Heart right ventricle (tissue), 16 donors: ENCODE measurements at regions not wholly inside any gene's neighbourhood (a gene's known extent, or its start where the extent isn't known, plus 50 kb on each side); places are given as distances from the start of the nearest gene placed in this dataset.

Experiments used
- ATAC-seq, 8 donors: fragments of 200-7000 bp; cut with Tn5 transposase; one replicate each; pipeline ENCODE4 v1.9.1; 2020; ENCODE audit warnings: mild to moderate bottlenecking in 8 of 8, moderate library complexity in 8 of 8, moderate number of reproducible peaks in 1 of 8
- DNase-seq, 2 donors: peaks; one replicate each; pipeline ENCODE4 v3.0.0-alpha.2; 2020
- H3K27ac ChIP-seq, 10 donors: fragments of 200-600 bp; sonication (generic) in 2 of 10; one replicate each; pipeline versions ENCODE4 v1.5.0 to v1.8.0; 2020 to 2022; ENCODE audit warnings: mild to moderate bottlenecking in 3 of 10
- H3K27me3 ChIP-seq, 7 donors: fragments of 200-600 bp; one replicate each; pipeline ENCODE4 v1.8.0; 2021 to 2022; ENCODE audit warnings: mild to moderate bottlenecking in 2 of 7
- H3K36me3 ChIP-seq, 9 donors: fragments of 200-600 bp; sonication (generic) in 1 of 9; one replicate each; pipeline versions ENCODE4 v1.5.0 to v1.8.0; 2020 to 2022; ENCODE audit warnings: mild to moderate bottlenecking in 2 of 9
- H3K4me1 ChIP-seq, 9 donors: fragments of 200-600 bp; sonication (generic) in 1 of 9; one replicate each; pipeline versions ENCODE4 v1.5.0 to v1.8.0; 2020 to 2022; ENCODE audit warnings: mild to moderate bottlenecking in 4 of 9
- H3K4me3 ChIP-seq, 10 donors: fragments of 200-600 bp; sonication (generic) in 2 of 10; one replicate each; pipeline versions ENCODE4 v1.5.0 to v1.8.0; 2020 to 2022; ENCODE audit warnings: mild to moderate bottlenecking in 7 of 10, moderate library complexity in 2 of 10
- H3K9me3 ChIP-seq, 11 donors: fragments of 200-600 bp in 10 of 11; sonication (generic) in 2 of 11; one replicate each; pipeline versions ENCODE4 v1.5.0 to v1.8.0; 2013 to 2022; ENCODE audit warnings: mild to moderate bottlenecking in 2 of 11, control low read depth in 1 of 11, moderate library complexity in 1 of 11
- CTCF ChIP-seq, 9 donors: fragments of 200-600 bp; sonication (generic) in 2 of 9; IDR thresholded peaks; one replicate each; pipeline versions ENCODE4 v1.5.0 to v1.8.0; 2021 to 2022; ENCODE audit warnings: antibody characterized with exemption in 9 of 9, mild to moderate bottlenecking in 5 of 9, moderate library complexity in 1 of 9
- WGBS, 2 donors: extraction: QIAGEN DNeasy Blood & Tissue Kit; methylation state at CpG; one replicate each; pipeline ENCODE4 v1.1.7; 2013; ENCODE audit warnings: inconsistent platforms in 1 of 2; 5-methylcytosine and 5-hydroxymethylcytosine counted together
- intact Hi-C, 10 donors: fragments of 100-400 bp; cut with DNase I; formaldehyde crosslinking; loops; one replicate each; pipeline versions ENCODE4 v1.11.1 to v1.14.2; 2022
- donor health status: Arrhythmogenic right ventricular cardiomyopathy.
- donor health status: ischemic (EF 13 %, LVEDD 7.1; RV severe dilation, severe dysfunction).
- donor health status: healthy with polysubstance abuse.
- donor health status: DM: no; HTN: yes; CAD: no.
- donor health status: DM: no; HTN: no; CAD: no.
- donor health status: ischemic (EF 25% LVEDD 6.9; RV normal size, moderate dysfunction).
- donor health status: ischemic (EF 25% LVEDD 5.7; RV mildly dilated, moderate dysfunction).
- donor health status: healthy.
- donor health status: DM: yes; HTN: yes; CAD: no.
- donor health status: Ischemic cardiomyopathy.
- donor health status: ischemic (EF 35%, LVEDD 5.7; RV mildly dilated, moderate dysfunction).
- donor health status: nonischemic (EF 11% LVEDD 7.7; RV severe dilation, severe dysfunction).
- donor health status: DM: yes; HTN: yes; CAD: no.
- donor health status: PGD.
- donor health status: ischemic (EF 29% LVEDD 5.4; RV normal size, mild dysfunction).
- donor health status: nonischemic (EF 23%, LVEDD 6.1; RV moderate dilation, normal function).

GRCh38 chr4:124943938-124944337 is 231.4 kb upstream of the ANKRD50 start:
- Histone ChIP-seq H3K27ac (no peak overlapping the region), H3K4me3 (no peak overlapping the region), H3K36me3 (no peaks in the 10 kb centered on the region), H3K27me3 (no peaks in the 10 kb centered on the region), H3K9me3 (no peaks in the 10 kb centered on the region), H3K4me1 (peaks cover 0 to 31% (median 19%) of the 10 kb centered on the region in 9 donors)
- intact Hi-C loops = loop anchor here in 3 of 10 donors (5.0 to 10.0 kb wide), 2 partner anchors 229 to 232 kb away; partner anchors contain the start of gene ANKRD50 (in 3 of the 3)
- DNase-seq (no peak), ATAC-seq (no peak)
- peak in 1 of 9 donors; percentile 11 for TF ChIP-seq CTCF (IDR thresholded peaks at IDR 0.05)
- WGBS, 2 donors = 91 to 95% methylated on average over 7 of the region's 7 CpGs

- Histone ChIP-seq H3K4me3 (no peak overlapping the region), H3K27me3 (no peaks in the 10 kb centered on the region), H3K4me1 (peaks cover 0 to 31% (median 19%) of the 10 kb centered on the region in 9 donors), H3K9me3 (no peaks in the 10 kb centered on the region), H3K27ac (no peak overlapping the region), H3K36me3 (no peaks in the 10 kb centered on the region)
- intact Hi-C loops = loop anchor here in 3 of 10 donors (5.0 to 10.0 kb wide), 2 partner anchors 229 to 231 kb away; partner anchors contain the start of gene ANKRD50 (in 3 of the 3)
- WGBS, 2 donors = 93 to 96% methylated on average over 11 of the region's 11 CpGs
- ATAC-seq = no peak
- DNase-seq = no peak
- TF ChIP-seq CTCF (IDR thresholded peaks at IDR 0.05) = no peak
Observed at GRCh38 chr4:124943145-124943889, 230.8 kb upstream of the ANKRD50 start.

GRCh38 chr4:124941267-124941666 is 228.7 kb upstream of the ANKRD50 start:
- WGBS, 2 donors = 87 to 91% methylated on average over 3 of the region's 3 CpGs
- Histone ChIP-seq H3K27me3 (no peaks in the 10 kb centered on the region), H3K4me3 (no peak overlapping the region), H3K36me3 (no peaks in the 10 kb centered on the region), H3K4me1 (peaks cover 0 to 43% (median 25%) of the 10 kb centered on the region in 9 donors), H3K9me3 (no peaks in the 10 kb centered on the region), H3K27ac (peak overlapping the region in 3 of 10 donors; percentile 2 to 41 (median 32))
- no peak for TF ChIP-seq CTCF (IDR thresholded peaks at IDR 0.05)
- DNase-seq (no peak), ATAC-seq (no peak)
- intact Hi-C loops = loop anchor here in 3 of 10 donors (5.0 to 10.0 kb wide), 2 partner anchors 226 to 229 kb away; partner anchors contain the start of gene ANKRD50 (in 3 of the 3)

GRCh38 chr4:124940387-124940786 is 227.9 kb upstream of the ANKRD50 start:
- 6 to 8% methylated on average over 3 of the region's 3 CpGs for WGBS, 2 donors
- Histone ChIP-seq H3K4me1 (peaks cover 0 to 51% (median 33%) of the 10 kb centered on the region in 9 donors), H3K27ac (peak overlapping the region in 7 of 10 donors; percentile 7 to 71 (median 40)), H3K9me3 (no peaks in the 10 kb centered on the region), H3K4me3 (no peak overlapping the region), H3K36me3 (no peaks in the 10 kb centered on the region), H3K27me3 (no peaks in the 10 kb centered on the region)
- DNase-seq = peak in 1 of 2 donors; percentile 15
- no peak for TF ChIP-seq CTCF (IDR thresholded peaks at IDR 0.05)
- peak in 7 of 8 donors; percentile 50 to 86 (median 71) for ATAC-seq
- intact Hi-C loops = loop anchor here in 3 of 10 donors (5.0 to 10.0 kb wide), 2 partner anchors 226 to 228 kb away; partner anchors contain the start of gene ANKRD50 (in 3 of the 3)
